Cardiac muscle cell (in vitro differentiated cells and primary cell): ENCODE measurements at regions not wholly inside any gene's neighbourhood (a gene's known extent, or its start where the extent isn't known, plus 50 kb on each side); places are given as distances from the start of the nearest gene placed in this dataset.

Source experiments
- DNase-seq, 2 donors: peaks; one replicate each; pipeline versions ENCODE4 v3.0.0 to v3.0.0-alpha.2; 2010 to 2017; ENCODE audit warnings: low read depth in 1 of 2, low spot score in 1 of 2
- H3K27ac ChIP-seq: fragments of 200-600 bp; sonication (generic); 2 replicates; pipeline ENCODE4 v1.5.1; 2016
- H3K27me3 ChIP-seq: fragments of 200-600 bp; sonication (generic); 2 replicates; pipeline ENCODE4 v1.6.0; 2016; ENCODE audit warnings: control low read depth
- H3K36me3 ChIP-seq: fragments of 200-600 bp; sonication (generic); 2 replicates; pipeline ENCODE4 v1.5.1; 2016; ENCODE audit warnings: control low read depth
- H3K4me1 ChIP-seq: fragments of 200-600 bp; sonication (generic); 2 replicates; pipeline ENCODE4 v1.8.1; 2017; ENCODE audit warnings: low read depth, mild to moderate bottlenecking, mixed run types
- H3K4me3 ChIP-seq: fragments of 200-600 bp; sonication (generic); 2 replicates; pipeline ENCODE4 v1.5.1; 2016; ENCODE audit warnings: mild to moderate bottlenecking
- H3K9me3 ChIP-seq: fragments of 200-600 bp; sonication (generic); 2 replicates; pipeline ENCODE4 v1.5.1; 2017; ENCODE audit warnings: low read depth, mild to moderate bottlenecking, control low read depth
- CTCF ChIP-seq: IDR thresholded peaks from 2 replicates; pipeline ENCODE4 v1.5.1; 2012; ENCODE audit warnings: low read depth, mild to moderate bottlenecking, low read length

GRCh38 chr4:23194751-23195150 lies 502.0 kb downstream of the GBA3 start:
- Histone ChIP-seq H3K27me3 (no peaks in the 10 kb centered on the region), H3K4me3 (no peak overlapping the region), H3K36me3 (no peaks in the 10 kb centered on the region), H3K4me1 (no peaks in the 10 kb centered on the region), H3K9me3 (no peaks in the 10 kb centered on the region), H3K27ac (no peak overlapping the region)
- TF ChIP-seq CTCF, result no peak
- DNase-seq, result no peak

GRCh38 chr4:23174179-23174578 lies 481.4 kb downstream of the GBA3 start:
- DNase-seq, result no peak
- Histone ChIP-seq H3K27me3 (no peaks in the 10 kb centered on the region), H3K27ac (no peak overlapping the region), H3K4me1 (no peaks in the 10 kb centered on the region), H3K4me3 (no peak overlapping the region), H3K9me3 (no peaks in the 10 kb centered on the region), H3K36me3 (no peaks in the 10 kb centered on the region)
- TF ChIP-seq CTCF, result no peak

GRCh38 chr4:23171976-23172375 lies 479.2 kb downstream of the GBA3 start:
- Histone ChIP-seq H3K4me3 (no peak overlapping the region), H3K9me3 (no peaks in the 10 kb centered on the region), H3K27me3 (no peaks in the 10 kb centered on the region), H3K27ac (no peak overlapping the region), H3K4me1 (no peaks in the 10 kb centered on the region), H3K36me3 (no peaks in the 10 kb centered on the region)
- no peak for DNase-seq
- TF ChIP-seq CTCF, result no peak

- no peaks in the 10 kb centered on the region for H3K9me3 ChIP-seq
- no peak for DNase-seq
- no peaks in the 10 kb centered on the region for H3K4me1 ChIP-seq
- H3K27ac ChIP-seq, result no peak overlapping the region
- no peaks in the 10 kb centered on the region for H3K36me3 ChIP-seq
- no peak for TF ChIP-seq CTCF
- no peaks in the 10 kb centered on the region for H3K27me3 ChIP-seq
- H3K4me3 ChIP-seq, result no peak overlapping the region
These were observed 477.0 kb downstream of the GBA3 start for GRCh38 chr4:23169608-23170311.

GRCh38 chr4:23166919-23167318 lies 474.2 kb downstream of the GBA3 start:
- H3K4me1 ChIP-seq, result peaks cover 4% of the 10 kb centered on the region
- H3K9me3 ChIP-seq, result no peaks in the 10 kb centered on the region
- TF ChIP-seq CTCF, result no peak
- H3K27ac ChIP-seq, result no peak overlapping the region
- H3K4me3 ChIP-seq, result no peak overlapping the region
- no peak for DNase-seq
- H3K36me3 ChIP-seq, result no peaks in the 10 kb centered on the region
- H3K27me3 ChIP-seq, result no peaks in the 10 kb centered on the region

- Histone ChIP-seq H3K4me3 (no peak overlapping the region), H3K4me1 (peaks cover 4% of the 10 kb centered on the region), H3K27ac (no peak overlapping the region), H3K9me3 (no peaks in the 10 kb centered on the region), H3K36me3 (no peaks in the 10 kb centered on the region), H3K27me3 (no peaks in the 10 kb centered on the region)
- DNase-seq, result no peak
- TF ChIP-seq CTCF, result no peak
These were observed 473.7 kb downstream of the GBA3 start for GRCh38 chr4:23166407-23166806.
